ENCODE measurements at regions not wholly inside any gene's neighbourhood (a gene's known extent, or its start where the extent isn't known, plus 50 kb on each side); places are given as distances from the start of the nearest gene placed in this dataset.
A peak's percentile ranks its signal among the peaks of the same experiment; 100 is the strongest.
"Not testable (repeated sequence)": the region's sequence is repeated elsewhere in the genome, so short reads cannot be mapped to it uniquely, and the experiment has no call there.

DNA sequence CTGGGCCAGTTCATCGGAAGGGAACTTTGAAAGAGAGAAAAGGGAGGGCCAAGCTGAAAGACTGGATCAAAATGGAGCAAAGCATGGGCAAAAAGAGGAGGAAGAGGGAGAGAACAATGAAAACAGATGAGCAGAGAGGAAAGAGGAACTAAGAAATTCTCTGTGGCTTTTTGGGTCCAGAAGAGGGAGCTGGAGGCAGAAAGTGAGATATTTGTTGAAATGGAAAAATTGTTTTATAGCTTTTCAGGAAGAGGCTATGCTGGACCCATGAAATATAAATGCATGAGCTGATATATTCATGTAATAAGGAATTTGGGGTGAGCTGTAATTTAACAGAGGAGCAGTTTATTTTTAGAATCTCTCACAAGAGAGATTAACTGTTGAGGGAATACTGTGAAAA lies 457.3 kb downstream of the DMAC1 start:
- no peak for DNase-seq (ENCODE audit: low read depth)

DNA sequence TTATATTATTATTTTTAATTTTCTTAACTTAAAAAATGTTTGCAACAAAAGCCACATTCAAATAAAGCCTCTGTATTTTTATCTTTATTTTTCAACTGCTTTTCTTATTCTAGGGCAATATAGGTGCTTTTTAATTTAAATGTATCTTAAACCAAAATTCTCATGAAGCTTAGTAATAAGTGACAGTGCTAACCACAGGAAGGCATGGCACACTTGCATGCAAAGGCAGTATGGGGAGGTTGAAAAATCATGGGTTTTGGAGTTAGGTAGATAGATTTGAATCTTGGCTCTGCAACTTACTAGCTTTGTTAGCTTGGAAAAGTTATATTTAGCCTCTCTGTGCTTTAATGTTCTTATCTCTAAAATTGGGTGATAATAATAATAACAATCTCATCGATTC lies 458.0 kb downstream of the DMAC1 start:
- DNase-seq (ENCODE audit: low read depth) = no peak

DNA sequence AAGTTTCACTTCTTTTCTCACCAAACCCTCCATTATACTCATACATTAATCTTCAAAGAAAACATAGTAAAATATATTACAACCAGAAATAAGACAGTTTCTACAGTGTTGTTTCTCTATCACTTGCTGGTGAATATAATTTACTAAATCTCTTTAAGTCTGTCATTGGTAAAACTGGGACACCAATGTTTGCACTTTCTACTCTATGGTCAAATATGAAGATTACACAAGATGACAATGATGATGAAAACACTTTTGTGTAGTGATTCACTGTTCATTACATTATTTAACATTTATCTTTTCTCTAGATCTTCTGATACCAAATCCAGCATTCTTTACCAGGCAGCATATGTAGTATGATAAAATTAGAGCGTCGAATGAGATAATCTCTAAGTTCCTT lies 459.1 kb downstream of the DMAC1 start:
- no peak for DNase-seq (ENCODE audit: low read depth)

DNA sequence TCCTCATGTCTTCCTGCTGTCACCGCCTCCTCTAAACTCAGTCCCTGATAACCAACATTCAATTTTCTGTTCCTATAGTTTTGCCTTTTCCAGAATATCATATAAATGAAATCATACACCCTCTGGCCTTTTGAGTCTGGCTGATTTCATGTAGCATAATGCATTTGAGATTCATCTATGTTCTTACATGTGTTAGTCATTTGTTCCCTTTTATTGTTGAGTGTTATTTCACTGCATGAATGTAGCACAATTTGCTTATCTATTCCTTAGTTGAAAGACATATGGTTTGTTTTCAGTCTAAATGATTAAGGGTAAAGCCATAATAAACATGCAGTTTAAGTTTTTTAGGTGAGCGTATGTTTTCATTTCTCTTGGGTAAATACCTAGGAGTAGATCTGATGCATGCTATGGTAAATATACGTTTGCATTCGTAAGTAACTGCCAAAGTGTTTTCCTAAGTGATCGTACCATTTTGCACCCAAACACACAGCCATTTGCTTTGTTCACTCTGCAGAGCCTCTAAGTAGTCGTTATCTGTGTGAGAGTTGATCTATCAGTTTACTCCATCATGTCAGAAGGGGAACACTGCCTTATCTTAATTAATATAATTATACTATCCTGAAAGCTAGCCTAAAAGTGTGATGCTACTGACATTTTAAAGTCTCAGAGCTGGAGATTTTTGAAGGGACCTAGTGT lies 460.8 kb downstream of the DMAC1 start:
- DNase-seq (ENCODE audit: low read depth) = no peak

DNA sequence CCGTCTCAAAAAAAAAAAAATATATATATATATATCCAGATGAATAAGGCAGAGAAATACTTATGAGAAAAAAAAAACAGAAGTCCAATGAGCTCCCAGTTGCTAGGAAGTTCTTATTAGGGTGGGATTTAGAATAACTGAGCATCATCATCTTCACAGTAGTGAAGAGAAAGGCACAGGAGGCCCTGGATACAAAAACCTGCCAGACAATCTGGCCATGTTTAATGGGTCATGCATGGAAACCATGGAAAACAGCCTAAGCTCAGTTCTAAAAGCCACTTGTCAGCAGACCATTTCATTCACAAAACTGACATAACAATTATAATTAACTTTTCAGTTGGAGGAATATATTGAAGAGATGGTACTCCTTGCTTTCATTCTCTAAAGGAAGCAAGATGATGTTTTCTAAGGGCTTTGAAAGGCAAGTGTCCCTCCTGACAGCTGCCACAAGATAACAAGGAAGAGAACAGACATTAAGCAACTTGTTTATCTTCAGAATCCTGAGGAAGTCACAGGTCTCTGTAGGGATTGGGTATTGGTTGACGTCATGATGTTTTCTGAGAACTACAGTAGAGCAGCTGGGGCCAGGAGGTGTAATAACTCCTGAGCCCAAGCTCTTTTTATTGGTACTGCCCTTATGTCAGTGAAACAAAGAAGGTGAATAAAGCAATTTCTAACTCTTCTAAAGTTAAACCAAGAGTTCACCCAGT lies 463.1 kb downstream of the DMAC1 start:
- DNase-seq (ENCODE audit: low read depth) = no peak

DNA sequence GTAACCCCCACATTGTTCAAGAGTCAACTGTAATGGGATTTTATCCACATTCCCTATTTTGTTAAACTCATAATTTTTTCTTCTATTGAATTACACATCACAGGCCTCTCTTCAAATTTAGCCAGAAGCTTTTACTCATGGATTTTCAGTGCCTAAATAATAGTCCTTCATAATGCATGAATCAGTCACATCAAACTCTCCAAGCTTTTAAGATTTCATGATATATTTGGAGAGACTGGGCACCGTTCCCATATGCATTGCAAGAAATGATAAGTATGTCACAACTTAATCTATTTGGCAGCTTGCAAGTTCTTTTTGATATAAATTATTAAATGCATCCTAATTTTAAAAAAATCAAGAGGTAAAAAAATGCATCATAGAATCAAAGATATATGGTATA lies 465.9 kb downstream of the DMAC1 start:
- no peak for DNase-seq (ENCODE audit: low read depth)

DNA sequence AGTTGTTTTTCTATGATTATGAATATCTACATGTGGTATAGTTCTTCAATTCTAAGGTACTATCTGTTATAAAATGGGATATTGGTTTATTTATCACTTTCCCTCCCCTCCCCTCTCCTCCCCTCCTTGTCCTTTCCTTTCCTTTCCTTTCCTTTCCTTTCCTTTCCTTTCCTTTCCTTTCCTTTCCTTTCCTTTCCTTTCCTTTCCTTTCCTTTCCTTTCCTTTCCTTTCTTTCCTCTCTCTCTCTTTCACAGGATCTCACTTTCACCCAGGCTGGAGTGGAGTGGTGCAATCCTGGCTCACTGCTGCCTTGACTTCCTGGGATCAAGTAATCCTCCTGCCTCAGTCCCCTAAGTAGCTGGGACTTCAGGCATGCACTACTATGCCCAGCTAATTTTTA lies 466.8 kb downstream of the DMAC1 start:
- no peak for DNase-seq (ENCODE audit: low read depth)

DNA sequence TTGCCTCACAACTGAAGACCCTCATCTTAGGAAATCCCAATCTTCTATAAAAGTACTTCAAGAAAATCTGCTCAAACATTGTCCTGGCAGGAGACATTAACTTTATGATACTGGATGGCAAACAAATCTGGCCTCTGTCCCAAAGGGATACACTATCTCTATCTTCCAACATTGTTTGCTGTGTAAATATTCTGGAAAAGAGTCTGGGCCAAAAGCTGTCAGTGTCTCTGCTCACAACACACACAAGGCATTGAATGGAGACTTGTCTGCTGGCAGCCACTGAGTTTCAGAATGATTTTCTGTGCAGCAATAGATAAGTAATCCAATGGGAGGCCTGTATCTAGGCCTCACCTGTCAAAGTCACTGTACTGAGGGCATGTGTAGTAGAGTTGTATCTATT lies 471.1 kb downstream of the DMAC1 start:
- no peak for DNase-seq (ENCODE audit: low read depth)

DNA sequence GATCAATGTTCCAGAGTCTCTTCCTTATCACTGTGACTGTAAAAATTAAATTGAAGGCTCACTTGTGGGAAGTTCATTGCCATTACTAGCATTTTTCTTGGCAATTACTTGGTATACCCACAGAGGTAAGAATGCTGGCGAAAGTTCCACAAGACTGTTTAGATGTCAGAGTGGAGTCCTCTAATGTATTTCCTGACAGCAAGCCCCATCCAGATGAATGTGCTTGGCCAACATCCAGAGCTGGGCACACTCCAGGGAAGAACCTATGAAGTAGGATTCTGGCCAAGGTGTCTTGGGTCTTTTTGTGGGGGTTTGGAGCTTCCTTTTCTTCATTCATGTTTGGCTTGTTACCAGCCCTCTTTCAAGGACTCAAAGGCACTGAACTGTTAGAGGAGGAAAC lies 473.6 kb downstream of the DMAC1 start:
- DNase-seq (ENCODE audit: low read depth) = no peak

DNA sequence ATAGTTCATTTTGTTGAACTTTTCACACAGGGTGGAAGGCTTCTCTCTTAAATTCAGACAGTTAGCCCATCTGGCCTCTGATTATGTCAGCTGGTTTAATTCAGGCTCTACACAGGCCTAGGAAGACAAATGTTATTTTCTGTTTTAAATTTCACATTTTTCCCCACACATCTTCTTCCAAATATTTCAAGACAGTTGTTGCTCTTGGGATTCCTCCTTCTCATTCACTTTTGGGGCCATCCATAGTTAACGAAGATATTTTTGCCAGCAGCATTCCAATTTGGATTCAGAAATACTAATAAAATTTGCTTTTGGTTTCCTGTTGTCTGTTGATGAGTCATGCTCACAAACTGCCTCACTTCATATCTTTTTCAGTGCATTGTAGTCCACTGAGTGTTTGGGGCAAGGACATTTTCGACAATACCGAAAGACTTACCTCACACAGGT lies 475.4 kb downstream of the DMAC1 start:
- DNase-seq (ENCODE audit: low read depth) = no peak

DNA sequence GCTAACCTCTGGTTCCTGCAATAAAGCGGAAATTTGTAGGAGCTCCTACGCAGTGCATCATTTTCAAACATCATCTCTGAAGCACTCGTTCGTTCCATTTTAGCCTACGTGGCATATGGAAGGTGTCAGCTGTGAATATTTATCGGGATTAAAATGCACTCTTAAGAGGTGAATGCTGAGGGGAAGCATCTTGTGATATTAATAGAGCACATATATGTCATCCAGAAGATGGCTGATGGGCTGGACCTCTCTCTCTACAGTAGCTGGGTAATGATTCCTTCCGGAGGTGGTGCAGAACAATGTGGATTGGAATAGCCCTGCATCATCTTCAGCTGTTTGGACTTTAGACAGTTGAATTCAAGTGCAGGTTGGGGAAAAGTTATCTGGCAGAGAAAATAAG lies 478.7 kb downstream of the DMAC1 start:
- DNase-seq (ENCODE audit: low read depth) = no peak

DNA sequence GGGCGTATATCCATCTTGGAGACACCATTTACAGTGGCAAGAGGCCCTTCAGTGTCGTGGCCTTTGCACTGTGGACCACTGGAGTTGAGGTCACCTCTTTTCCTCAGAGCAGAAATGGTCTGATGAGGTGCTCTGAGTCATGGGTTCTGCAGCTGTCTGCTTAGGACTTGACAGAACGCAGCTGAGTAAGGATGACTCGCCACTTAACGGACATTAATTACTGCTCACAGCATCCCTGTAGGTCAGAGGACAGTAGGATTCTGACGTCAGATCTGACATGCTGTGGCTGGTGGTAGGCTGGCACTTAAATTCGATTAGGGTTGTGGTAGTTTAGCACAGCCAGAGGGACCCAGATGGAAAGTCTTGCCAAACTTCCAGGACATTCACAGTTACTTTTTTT lies 479.4 kb downstream of the DMAC1 start:
- peak; percentile 88 for DNase-seq (ENCODE audit: low read depth)

DNA sequence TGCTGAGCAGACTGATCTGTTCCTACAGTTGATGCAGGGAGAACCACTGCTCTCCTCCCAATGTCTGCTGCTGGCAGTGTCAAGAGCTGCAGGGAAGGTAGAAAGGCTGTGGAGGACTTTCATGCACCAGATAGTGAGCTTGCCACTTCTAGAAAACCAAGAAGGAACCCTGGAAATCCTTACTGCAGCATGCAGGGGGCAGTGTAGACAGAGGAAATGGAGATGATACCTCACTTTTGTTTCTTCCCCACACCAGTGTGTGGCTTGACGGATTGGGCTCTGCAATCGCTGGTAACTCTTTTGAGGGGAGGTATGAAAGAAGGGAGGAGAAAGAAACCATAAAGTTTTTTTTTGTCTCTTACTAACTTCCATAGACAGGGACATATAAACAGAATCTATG lies 480.7 kb downstream of the DMAC1 start:
- DNase-seq (ENCODE audit: low read depth) = no peak

DNA sequence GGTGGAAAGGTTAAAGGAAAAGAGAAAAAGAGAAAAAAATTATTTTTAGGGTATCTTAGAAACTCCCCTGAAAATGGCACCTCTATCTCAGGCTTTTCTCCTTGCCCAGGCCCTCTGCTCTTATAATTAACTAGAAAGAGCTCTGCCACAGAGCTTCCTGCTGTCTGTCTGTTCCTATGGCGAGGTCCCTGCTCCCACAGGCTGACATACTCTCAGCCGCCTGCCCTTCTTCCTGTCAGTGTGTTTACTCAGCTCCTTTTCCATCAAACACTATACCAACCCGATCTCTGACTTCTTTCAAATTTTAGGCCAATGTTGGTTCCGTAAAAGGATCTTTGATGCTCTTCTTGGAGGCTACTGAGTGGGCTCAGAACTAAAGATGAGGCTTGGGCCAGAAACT lies 482.6 kb downstream of the DMAC1 start:
- DNase-seq (ENCODE audit: low read depth) = no peak

DNA sequence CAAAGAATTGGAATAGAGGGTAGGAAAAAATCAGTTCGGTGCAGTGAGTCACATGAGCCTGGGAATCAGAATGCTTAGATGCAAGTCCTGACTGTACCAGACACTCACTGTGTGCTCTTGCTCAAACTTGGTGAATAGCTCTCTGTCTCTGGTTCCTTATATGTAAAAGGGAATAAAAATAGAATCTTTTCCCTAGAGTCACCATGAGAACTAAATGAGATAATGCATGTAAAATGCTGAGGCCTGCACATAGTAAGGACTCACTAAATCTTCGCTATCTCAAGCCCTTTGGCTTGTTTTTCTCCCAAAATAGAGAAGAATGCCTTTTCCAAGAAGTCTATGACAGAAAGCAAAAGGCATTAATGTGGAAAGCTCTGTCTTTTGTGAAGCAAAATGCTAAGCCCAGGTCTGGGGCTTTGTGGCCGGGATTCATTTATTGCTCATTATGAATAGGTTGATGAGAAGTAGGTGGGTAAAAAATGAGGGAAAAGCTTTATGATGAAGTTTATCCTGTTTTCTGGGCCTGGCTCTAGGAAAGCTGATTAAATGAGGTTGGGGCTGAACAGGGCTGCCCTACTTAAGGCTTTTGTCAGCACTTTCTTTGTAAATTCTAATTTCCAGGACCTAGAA lies 483.3 kb downstream of the DMAC1 start:
- DNase-seq (ENCODE audit: low read depth) = peak; percentile 45

DNA sequence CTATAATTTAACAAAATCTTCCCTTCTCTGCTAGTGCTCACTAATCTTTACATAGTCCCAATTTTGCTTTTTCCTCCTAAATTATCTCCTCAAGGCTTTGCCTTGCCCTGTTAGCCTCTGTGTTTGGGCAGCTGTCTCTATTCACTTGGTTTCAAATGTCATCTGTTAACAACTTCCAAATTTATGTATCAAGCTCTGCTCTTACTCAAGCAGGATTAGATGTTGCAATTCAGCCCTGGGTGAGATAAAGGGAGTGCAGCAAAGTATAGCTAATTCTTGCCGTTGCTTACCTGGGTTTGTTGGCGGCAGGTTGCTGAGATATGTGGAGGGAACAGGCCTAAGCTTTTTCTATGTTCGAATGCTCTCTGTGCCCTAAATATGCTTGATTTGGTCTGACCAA lies 483.8 kb downstream of the DMAC1 start:
- peak; percentile 51 for DNase-seq (ENCODE audit: low read depth)

DNA sequence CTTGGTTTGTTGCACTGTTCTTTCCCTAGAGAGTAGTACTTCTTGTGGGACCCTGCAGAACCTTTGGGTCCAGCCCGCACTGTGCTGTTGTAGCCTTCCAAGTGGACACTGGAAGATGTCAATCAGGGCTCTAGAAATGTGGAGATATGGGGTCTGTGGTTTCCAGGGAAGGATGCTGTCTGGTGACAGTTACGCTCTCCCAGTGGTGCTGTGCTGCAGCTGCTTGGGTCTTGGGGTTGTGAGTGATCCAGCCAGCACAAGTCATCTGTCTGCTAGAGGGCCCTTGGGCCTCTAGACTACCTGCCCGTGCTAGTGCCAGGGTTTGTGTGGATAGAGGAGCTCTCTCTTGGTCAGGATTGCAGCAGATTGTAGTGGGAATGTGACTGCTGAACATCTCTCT lies 484.5 kb downstream of the DMAC1 start:
- DNase-seq (ENCODE audit: low read depth) = no peak

DNA sequence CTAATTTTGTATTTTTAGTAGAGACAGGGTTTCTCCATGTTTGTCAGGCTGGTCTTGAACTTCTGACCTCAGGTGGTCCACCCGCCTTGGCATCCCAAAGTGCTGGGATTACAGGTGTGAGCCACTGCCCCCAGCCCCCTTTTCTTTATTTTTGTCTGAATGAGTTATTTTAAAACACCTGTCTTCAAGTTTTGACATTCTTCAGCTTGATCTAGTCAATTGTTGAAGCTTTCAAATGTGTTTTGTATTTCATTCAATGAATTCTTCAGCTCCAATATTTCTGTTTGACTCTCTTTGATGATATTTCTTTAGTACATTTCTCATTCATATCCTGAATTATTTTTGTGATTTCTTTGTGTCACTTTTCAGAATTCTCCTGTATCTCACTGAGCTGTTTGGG lies 486.2 kb downstream of the DMAC1 start:
- DNase-seq (ENCODE audit: low read depth) = no peak

DNA sequence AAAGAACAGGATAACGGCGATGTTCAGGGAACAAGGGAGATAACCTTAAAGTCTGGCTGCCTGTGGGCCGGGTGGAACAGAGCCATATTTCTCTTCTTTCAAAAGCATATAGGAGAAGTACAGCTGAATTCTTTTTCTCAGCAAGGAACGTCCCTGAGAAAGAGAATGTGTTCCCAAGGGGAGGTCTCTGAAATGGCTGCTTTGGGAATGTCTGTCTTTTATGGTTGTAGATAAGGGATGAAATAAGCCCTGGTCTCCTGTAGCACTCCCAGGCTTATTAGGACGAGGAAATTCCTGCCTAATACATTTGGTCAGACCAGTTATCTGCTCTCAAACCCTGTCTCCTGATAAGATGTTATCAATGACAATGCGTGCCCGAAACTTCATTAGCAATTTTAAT lies 490.5 kb downstream of the DMAC1 start:
- not testable (repeated sequence) for DNase-seq (ENCODE audit: low read depth)

DNA sequence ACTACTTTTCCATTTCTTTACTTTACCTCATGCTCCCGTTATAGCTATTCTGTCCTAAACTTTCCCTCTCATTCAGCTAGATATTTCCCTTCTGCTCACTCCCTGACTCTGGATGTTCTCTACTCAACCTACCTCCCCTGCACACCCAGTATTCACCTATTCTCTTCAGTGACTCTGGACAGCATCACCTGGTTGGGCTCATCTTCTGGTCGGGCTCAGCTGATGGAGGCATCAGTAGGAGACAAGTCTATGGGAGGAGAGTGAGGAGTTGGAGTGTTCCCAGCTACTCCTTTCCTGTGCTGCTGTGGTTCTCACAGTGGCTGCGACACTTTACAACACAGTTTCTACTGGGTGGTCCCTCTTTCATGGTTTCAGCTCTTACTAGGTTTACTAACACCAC lies 493.9 kb downstream of the DMAC1 start:
- DNase-seq (ENCODE audit: low read depth) = no peak

DNA sequence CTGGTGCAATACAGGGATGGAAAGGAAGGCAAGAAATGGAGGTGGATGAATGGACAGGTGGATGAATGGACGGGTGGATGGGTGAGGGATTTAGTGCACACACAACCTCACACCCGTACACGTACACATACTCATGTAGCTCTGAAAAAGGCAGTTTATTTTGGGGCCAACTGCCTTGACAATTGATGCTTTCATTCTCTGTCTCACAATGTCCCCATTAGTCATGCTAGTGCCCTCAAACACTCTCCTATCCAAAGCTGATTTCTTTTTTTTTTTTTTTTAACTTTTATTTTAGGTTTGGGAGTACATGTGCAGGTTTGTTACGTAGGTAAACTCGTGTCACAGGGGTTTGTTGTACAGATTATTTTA lies 495.0 kb downstream of the DMAC1 start:
- no peak for DNase-seq (ENCODE audit: low read depth)

DNA sequence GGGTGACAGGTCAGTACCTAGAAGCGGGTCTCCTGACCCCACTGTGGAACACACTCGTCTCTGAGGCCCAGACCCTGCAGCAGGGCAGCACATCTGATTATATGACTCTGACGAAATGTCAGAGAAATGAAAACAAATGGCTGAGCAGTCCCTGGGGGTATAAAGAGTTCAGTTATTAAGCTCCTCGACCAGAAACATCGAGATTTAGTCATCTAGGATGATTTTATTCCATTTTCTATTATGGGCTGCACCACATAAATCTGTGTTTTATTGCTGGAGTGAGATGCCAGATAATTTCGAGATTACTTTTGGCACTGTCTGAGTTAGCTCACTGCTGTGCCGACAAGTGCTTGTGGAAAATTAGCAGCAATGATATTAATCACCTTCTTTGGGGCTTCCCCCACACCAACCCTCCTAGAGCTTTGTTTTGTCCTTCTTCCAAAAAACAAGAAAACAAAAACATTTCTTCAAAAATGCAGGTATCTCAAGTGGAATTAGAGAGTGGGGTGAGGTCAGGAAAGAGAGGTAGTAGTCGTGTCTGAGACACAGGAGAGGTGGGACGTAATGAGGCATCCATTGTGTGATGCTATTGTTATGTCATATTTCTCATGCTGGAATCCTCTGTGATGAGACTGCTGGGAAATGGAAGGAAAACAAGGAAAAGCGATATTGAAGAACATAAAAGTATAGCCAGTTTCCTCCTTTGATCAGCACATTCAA lies 495.5 kb downstream of the DMAC1 start:
- no peak for DNase-seq (ENCODE audit: low read depth)

DNA sequence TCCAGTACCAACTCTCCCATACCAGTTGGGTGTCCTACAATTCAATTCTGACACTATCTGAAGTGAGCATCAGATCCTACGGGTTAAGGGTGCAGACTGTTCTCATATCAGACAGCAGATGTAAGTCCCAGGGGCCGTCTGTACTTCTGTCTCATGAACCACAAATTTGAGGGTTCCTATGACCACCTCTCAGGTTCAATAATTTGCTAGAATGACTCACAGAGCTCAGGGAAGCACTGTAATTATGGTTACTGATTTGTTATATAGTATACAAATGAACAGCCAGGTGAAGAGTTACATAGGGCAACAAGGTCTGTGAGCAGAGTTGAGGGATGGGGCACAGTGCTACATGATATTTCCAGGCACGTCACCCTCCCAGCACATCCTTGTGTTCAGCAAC lies 499.1 kb downstream of the DMAC1 start:
- DNase-seq (ENCODE audit: low read depth) = no peak
